ENCODE measurements at regions not wholly inside any gene's neighbourhood (a gene's known extent, or its start where the extent isn't known, plus 50 kb on each side); places are given as distances from the start of the nearest gene placed in this dataset.
"Not testable (repeated sequence)": the region's sequence is repeated elsewhere in the genome, so short reads cannot be mapped to it uniquely, and the experiment has no call there.

- no peak for DNase-seq
Measured at GRCh38 chr9:81424431-81424830, 264.9 kb downstream of the TLE1 start.

- no peak for DNase-seq
Measured at GRCh38 chr9:81423589-81424326, 265.6 kb downstream of the TLE1 start.

- DNase-seq: not testable (repeated sequence)
Measured at GRCh38 chr9:81421090-81421489, 268.3 kb downstream of the TLE1 start.

- no peak for DNase-seq
Measured at GRCh38 chr9:81420024-81420423, 269.3 kb downstream of the TLE1 start.

GRCh38 chr9:81417941-81418340, 271.4 kb downstream of the TLE1 start:
- no peak for DNase-seq

GRCh38 chr9:81417299-81417675, 272.1 kb downstream of the TLE1 start:
- DNase-seq: no peak

GRCh38 chr9:81416476-81417298, 272.7 kb downstream of the TLE1 start:
- no peak for DNase-seq

GRCh38 chr9:81414836-81415235, 274.5 kb downstream of the TLE1 start:
- DNase-seq: no peak

GRCh38 chr9:81411961-81412360, 277.4 kb downstream of the TLE1 start:
- no peak for DNase-seq

GRCh38 chr9:81410201-81410600, 279.1 kb downstream of the TLE1 start:
- DNase-seq: no peak

GRCh38 chr9:81408951-81409350, 280.4 kb downstream of the TLE1 start:
- DNase-seq: no peak

- DNase-seq: no peak
Measured at GRCh38 chr9:81404931-81405598, 284.3 kb downstream of the TLE1 start.

- no peak for DNase-seq
Measured at GRCh38 chr9:81397481-81398381, 291.6 kb downstream of the TLE1 start.

GRCh38 chr9:81396528-81396927, 292.8 kb downstream of the TLE1 start:
- no peak for DNase-seq

GRCh38 chr9:81395676-81396054, 293.7 kb downstream of the TLE1 start:
- no peak for DNase-seq

- no peak for DNase-seq
Measured at GRCh38 chr9:81394881-81395675, 294.3 kb downstream of the TLE1 start.

GRCh38 chr9:81393985-81394811, 295.1 kb downstream of the TLE1 start:
- DNase-seq: no peak

- no peak for DNase-seq
Measured at GRCh38 chr9:81391457-81391825, 297.9 kb downstream of the TLE1 start.

- no peak for DNase-seq
Measured at GRCh38 chr9:81390792-81391456, 298.4 kb downstream of the TLE1 start.

- DNase-seq: no peak
Measured at GRCh38 chr9:81389569-81389993, 299.8 kb downstream of the TLE1 start.

Data from activated effector memory CD4-positive, alpha-beta T cell treated with anti-CD3 and anti-CD28 coated beads, Interleukin-2, amount 50 U/mL, for 16 hours (primary cell).